Central memory CD8-positive, alpha-beta T cell (primary cell): ENCODE measurements at regions not wholly inside any gene's neighbourhood (a gene's known extent, or its start where the extent isn't known, plus 50 kb on each side); places are given as distances from the start of the nearest gene placed in this dataset.
"Not testable (repeated sequence)": the region's sequence is repeated elsewhere in the genome, so short reads cannot be mapped to it uniquely, and the experiment has no call there.

Experiments
- ATAC-seq: fragments of 150-1000 bp; cut with Tn5 transposase; replicated peaks from 2 replicates; pipeline ENCODE4 v1.10.0; 2022; ENCODE audit warnings: mild to moderate bottlenecking, moderate FRiP score, moderate number of reproducible peaks; ENCODE audit not compliant: poor library complexity, severe bottlenecking; ENCODE audit errors: extremely low read depth
- DNase-seq, 2 donors: peaks; one replicate each; pipeline ENCODE4 v3.0.0; 2021; ENCODE audit warnings: low spot score in 2 of 2
- H3K27ac Mint-ChIP-seq: one replicate; pipeline ENCODE4 v1.8.0; 2022; ENCODE audit warnings: low read depth, mild to moderate bottlenecking, moderate library complexity, mixed read lengths
- H3K27me3 Mint-ChIP-seq: one replicate; pipeline ENCODE4 v1.8.0; 2022; ENCODE audit warnings: mixed read lengths
- H3K36me3 Mint-ChIP-seq: one replicate; pipeline ENCODE4 v1.8.0; 2022; ENCODE audit warnings: mild to moderate bottlenecking, moderate library complexity, mixed read lengths; ENCODE audit not compliant: insufficient read depth
- H3K4me1 Mint-ChIP-seq: one replicate; pipeline ENCODE4 v1.8.0; 2022; ENCODE audit warnings: mixed read lengths
- H3K4me3 Mint-ChIP-seq: one replicate; pipeline ENCODE4 v1.8.0; 2022; ENCODE audit warnings: mild to moderate bottlenecking, moderate library complexity, mixed read lengths
- H3K9me3 Mint-ChIP-seq: one replicate; pipeline ENCODE4 v1.8.0; 2022; ENCODE audit warnings: mixed read lengths

DNA sequence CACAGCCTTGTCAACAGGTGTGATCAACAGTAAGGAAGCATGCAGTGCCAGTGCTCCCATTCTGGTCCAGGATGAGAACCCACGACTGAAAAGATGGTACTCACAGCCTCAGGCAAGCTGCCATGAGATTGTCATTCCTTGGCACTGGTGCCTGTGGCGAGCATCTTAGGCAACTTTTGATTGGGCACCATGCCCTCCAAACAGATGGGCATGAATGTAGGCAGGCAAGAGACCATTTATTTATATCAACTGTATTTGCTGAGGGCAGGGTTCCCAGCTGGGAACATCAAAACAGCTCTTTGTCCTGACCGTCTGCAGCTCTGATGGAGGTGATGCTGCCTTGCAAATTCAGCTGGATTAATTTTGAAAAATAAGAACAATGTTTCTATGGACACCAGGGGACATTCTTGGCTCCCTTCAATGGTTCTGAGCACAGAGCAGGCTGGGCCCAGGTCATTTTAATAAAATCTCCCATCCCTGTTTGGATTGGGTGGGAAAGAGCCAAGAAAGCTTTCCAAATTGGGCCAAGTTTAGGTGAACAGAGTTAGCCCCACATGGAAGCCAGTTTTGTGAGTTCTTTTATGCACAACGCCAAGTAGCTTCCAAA is 522.5 kb downstream of the RMST start:
- H3K27me3 Mint-ChIP-seq = peaks cover 8% of the 10 kb centered on the region
- H3K4me1 Mint-ChIP-seq = no peaks in the 10 kb centered on the region
- no peaks in the 10 kb centered on the region for H3K9me3 Mint-ChIP-seq
- H3K27ac Mint-ChIP-seq = no peak overlapping the region
- no peak for ATAC-seq
- no peak for DNase-seq
- no peak overlapping the region for H3K4me3 Mint-ChIP-seq
- no peaks in the 10 kb centered on the region for H3K36me3 Mint-ChIP-seq

DNA sequence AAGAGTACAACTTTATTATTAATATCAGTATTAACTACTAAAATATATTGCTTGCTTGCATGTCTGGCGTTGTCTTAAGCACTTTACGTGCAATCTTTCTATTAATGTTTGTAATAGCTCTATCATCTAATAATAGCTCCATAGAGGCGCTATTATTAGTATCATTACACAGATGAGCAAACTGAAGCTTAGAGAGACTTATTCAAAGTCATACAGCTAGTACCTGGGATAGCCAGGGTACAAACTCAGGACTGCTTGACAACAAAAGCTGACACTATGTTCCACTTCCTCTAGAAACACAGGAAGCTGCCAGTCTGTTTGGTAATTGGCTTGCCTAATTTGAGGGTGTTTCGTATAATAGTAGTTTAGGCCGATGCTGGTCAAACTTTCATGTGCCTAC is 523.2 kb downstream of the RMST start:
- H3K27me3 Mint-ChIP-seq = peaks cover under 1% of the 10 kb centered on the region
- peaks cover 4% of the 10 kb centered on the region for H3K9me3 Mint-ChIP-seq
- no peak for ATAC-seq
- no peak overlapping the region for H3K4me3 Mint-ChIP-seq
- H3K36me3 Mint-ChIP-seq = no peaks in the 10 kb centered on the region
- DNase-seq = no peak
- H3K27ac Mint-ChIP-seq = no peak overlapping the region
- H3K4me1 Mint-ChIP-seq = no peaks in the 10 kb centered on the region

DNA sequence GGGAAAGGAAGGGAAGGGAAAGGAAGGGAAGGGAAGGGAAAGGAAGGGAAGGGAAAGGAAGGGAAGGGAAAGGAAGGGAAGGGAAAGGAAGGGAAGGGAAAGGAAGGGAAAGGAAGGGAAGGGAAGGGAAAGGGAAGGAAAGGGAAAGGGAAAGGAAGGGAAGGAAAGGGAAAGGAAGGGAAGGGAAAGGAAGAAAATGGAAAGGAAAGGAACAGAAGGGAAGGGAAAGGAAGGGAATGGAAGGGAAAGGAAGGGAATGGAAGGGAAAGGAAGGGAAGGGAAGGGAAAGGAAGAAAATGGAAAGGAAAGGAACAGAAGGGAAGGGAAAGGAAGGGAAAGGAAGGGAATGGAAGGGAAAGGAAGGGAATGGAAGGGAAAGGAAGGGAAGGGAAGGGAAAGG is 526.0 kb downstream of the RMST start:
- not testable (repeated sequence) for H3K4me3 Mint-ChIP-seq, H3K36me3 Mint-ChIP-seq, H3K4me1 Mint-ChIP-seq, H3K27me3 Mint-ChIP-seq, DNase-seq, H3K27ac Mint-ChIP-seq, ATAC-seq, H3K9me3 Mint-ChIP-seq

DNA sequence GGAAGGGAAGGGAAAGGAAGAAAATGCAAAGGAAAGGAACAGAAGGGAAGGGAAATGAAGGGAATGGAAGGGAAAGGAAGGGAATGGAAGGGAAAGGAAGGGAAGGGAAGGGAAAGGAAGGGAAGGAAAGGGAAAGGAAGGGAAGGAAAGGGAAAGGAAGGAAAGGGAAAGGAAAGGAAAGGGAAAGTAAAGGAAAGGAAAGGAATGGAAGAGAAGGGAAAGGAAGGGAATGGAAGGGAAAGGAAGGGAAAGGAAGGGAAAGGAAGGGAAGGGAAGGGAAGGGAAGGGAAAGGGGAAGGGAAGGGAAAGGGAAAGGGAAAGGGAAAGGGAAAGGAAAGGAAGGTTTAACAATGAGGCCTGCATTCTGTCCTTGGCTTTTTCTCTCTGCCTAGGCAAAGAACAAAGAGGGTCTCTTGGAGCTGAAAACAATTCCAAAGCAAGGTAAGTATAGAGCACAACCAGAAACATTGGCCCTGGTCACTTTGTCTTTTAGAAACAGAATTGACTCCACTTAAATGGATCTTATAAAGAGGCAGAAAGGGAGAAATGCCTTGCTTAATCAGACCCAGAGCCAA is 525.9 kb upstream of the TMPO start:
- DNase-seq = no peak
- no peaks in the 10 kb centered on the region for H3K27me3 Mint-ChIP-seq
- H3K27ac Mint-ChIP-seq = no peak overlapping the region
- no peak for ATAC-seq
- no peak overlapping the region for H3K4me3 Mint-ChIP-seq
- H3K4me1 Mint-ChIP-seq = no peaks in the 10 kb centered on the region
- H3K36me3 Mint-ChIP-seq = no peaks in the 10 kb centered on the region
- peaks cover 7% of the 10 kb centered on the region for H3K9me3 Mint-ChIP-seq

DNA sequence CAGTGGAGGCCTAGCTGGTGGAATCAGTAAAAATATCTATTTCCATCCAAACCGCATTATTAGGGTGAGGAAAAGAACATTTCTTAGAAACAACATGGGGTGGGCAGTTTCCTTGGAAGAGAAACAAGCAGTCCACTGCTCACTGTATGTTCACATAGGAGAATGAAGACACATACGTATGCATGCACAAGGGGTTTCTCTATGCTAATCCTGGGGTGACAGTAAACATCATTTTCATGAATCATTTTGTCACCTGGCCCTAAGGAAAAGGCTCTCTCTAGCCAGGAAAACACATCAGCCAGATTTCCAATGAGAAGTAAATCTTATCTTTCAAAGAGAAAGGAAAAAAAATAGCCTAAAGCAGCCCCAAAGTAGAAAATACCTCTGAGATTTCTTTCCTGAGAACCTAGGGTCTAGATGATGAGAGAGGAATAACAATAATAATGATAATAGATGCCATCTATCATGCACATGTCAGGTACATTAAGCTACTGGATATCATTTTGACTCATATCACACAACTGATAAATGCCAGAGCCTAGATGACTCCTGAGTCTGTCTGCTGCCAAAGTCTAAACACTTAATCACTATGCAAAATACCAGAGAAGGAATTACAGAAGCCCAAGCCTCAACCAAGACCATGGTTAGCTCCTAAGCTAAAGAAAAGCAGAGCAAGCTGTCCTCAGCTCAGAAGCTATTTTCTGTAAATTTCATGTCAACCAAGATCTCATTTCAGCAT is 520.5 kb upstream of the TMPO start:
- ATAC-seq = no peak
- no peak for DNase-seq
- H3K9me3 Mint-ChIP-seq = peaks cover 7% of the 10 kb centered on the region
- H3K27me3 Mint-ChIP-seq = no peaks in the 10 kb centered on the region
- no peaks in the 10 kb centered on the region for H3K36me3 Mint-ChIP-seq
- H3K27ac Mint-ChIP-seq = no peak overlapping the region
- no peaks in the 10 kb centered on the region for H3K4me1 Mint-ChIP-seq
- no peak overlapping the region for H3K4me3 Mint-ChIP-seq

DNA sequence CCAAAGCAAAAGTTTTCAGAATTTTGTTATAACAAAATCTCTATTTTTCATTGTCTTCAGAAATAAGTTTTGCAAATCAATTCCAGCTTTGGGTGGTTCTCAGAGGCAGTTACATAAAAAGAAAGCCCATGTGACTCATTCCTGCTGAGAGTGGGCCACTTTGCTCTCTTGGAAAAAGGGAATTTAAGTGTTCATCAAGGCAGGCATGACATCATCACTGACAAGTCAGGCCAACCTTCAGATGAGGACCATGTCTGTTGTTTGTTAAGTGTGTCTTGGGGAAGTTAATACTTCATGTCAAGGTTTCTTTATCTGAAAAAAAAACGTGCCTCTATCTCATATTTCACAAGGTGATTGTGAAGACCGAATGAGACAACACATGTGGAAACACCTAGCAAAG is 519.8 kb upstream of the TMPO start:
- no peak for DNase-seq
- Mint-ChIP-seq H3K27ac (no peak overlapping the region), H3K27me3 (no peaks in the 10 kb centered on the region), H3K4me1 (no peaks in the 10 kb centered on the region), H3K4me3 (no peak overlapping the region), H3K9me3 (peaks cover 7% of the 10 kb centered on the region), H3K36me3 (no peaks in the 10 kb centered on the region)
- no peak for ATAC-seq

DNA sequence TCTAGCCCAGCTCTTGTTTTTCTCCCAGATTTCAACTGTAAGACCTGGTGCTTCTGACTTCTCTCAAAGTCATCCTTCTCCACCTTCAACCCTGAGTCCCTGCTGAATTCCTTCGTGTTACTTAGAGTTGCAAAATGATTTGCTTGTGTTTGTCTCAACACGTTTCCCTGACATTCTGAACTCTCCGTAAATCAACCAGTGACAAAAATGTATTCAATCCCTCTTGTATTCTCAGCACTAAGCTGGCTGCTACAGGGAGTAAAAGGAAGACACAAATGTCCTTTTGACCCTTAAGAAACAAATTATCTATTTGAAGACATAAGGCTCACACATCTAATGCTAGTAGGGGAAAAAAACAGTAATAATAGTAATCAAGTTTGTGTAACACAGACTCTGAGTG is 514.0 kb upstream of the TMPO start:
- Mint-ChIP-seq H3K27me3 (peaks cover 10% of the 10 kb centered on the region), H3K36me3 (no peaks in the 10 kb centered on the region), H3K27ac (no peak overlapping the region), H3K9me3 (peaks cover 4% of the 10 kb centered on the region), H3K4me1 (no peaks in the 10 kb centered on the region), H3K4me3 (no peak overlapping the region)
- DNase-seq (no peak), ATAC-seq (no peak)

DNA sequence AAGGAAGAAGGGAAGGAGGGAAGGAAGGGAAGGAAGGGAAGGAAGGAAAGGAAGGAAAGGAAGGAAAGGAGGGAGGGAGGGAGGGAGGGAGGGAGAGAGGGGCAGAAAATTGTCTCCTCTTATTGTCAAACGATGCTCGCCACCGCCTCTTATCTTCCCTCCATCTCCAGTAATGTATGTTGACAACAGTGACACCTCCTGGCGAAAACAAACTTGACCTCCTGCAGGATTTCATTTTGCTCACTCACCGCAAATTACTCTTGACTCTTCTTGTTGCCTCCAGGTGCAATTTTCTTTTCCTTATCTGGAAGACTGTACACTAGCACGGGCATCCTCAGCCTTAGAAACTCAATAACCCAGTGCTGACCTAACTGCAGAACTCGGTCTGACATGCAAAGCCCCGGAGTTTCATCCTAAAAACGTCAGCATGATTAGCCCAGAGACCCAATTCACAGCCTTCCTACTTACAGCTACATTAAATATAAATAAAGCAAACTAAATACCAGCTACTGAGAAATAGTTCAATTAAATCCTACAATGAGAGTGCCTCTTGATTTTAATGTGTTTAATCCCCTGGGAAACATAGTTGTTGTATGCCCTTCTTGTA is 512.4 kb upstream of the TMPO start:
- no peak for ATAC-seq
- Mint-ChIP-seq H3K27me3 (peaks cover 11% of the 10 kb centered on the region), H3K4me1 (no peaks in the 10 kb centered on the region), H3K4me3 (no peak overlapping the region), H3K27ac (no peak overlapping the region), H3K9me3 (peaks cover 4% of the 10 kb centered on the region), H3K36me3 (no peaks in the 10 kb centered on the region)
- DNase-seq = no peak

DNA sequence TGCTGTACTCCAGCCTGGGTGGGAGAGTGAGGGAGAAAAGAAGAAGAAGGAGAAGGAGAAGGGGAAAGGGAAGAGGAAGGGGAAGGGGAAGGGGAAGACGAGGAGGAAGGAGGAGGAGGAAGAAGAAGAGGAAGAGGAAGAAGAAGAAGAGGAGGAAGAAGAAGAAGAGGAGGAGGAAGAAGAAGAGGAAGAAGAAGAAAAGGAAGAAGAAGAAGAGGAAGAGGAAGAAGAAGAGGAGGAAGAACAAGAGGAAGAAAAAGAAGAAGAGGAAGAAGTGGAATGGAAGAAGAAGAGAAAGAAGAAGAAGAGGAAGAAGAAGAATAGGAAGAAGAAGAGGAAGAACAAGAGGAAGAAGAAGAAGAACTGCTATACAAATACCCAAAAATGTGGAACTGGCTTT is 507.4 kb upstream of the TMPO start:
- Mint-ChIP-seq H3K27ac (no peak overlapping the region), H3K9me3 (peaks cover 10% of the 10 kb centered on the region), H3K27me3 (peaks cover 11% of the 10 kb centered on the region), H3K36me3 (no peaks in the 10 kb centered on the region), H3K4me1 (no peaks in the 10 kb centered on the region), H3K4me3 (no peak overlapping the region)
- ATAC-seq (no peak), DNase-seq (no peak)

DNA sequence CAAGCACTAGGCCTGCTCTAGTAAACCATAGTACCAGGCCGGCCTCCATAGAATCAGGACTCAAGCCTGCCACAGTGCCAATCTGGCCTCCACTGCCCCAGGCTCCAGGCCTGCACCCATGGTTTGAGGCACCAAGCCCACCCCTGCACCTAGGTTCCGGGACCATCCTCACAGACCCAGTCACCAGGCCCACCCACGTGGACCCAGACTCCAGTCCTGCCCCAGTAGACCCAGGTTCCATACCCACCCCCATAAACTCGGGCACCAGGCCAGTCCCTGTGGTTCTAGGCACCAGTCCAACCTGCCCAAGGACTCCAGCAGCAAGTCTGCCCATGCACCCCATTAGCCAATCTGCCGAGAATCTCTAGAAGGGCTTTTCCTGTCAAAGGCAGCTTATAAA is 501.8 kb upstream of the TMPO start:
- Mint-ChIP-seq H3K9me3 (peaks cover 6% of the 10 kb centered on the region), H3K27me3 (no peaks in the 10 kb centered on the region), H3K36me3 (no peaks in the 10 kb centered on the region), H3K4me1 (no peaks in the 10 kb centered on the region), H3K4me3 (no peak overlapping the region), H3K27ac (no peak overlapping the region)
- DNase-seq = no peak
- no peak for ATAC-seq

DNA sequence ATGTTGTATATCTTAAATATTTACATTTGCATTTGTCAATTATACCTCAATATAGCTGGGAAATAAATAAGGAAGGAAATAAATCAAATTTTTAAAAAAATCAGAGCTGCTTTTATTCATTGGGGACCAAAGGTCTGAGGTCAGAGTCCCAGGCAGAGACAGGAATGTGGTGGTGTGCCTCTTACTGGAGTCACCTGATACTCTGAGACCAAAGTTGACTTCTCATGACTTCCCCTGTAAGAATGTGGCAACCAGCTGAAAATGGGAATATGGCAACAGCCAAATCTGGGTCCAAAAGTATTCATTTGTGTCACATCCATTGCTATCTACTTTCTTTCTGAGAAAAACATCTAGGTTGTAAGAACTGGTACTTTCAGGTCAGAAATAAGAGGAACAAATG is 496.6 kb upstream of the TMPO start:
- ATAC-seq (no peak), DNase-seq (no peak)
- no peaks in the 10 kb centered on the region for H3K4me1 Mint-ChIP-seq
- no peak overlapping the region for H3K27ac Mint-ChIP-seq
- H3K9me3 Mint-ChIP-seq = no peaks in the 10 kb centered on the region
- no peaks in the 10 kb centered on the region for H3K36me3 Mint-ChIP-seq
- H3K4me3 Mint-ChIP-seq = no peak overlapping the region
- no peaks in the 10 kb centered on the region for H3K27me3 Mint-ChIP-seq

DNA sequence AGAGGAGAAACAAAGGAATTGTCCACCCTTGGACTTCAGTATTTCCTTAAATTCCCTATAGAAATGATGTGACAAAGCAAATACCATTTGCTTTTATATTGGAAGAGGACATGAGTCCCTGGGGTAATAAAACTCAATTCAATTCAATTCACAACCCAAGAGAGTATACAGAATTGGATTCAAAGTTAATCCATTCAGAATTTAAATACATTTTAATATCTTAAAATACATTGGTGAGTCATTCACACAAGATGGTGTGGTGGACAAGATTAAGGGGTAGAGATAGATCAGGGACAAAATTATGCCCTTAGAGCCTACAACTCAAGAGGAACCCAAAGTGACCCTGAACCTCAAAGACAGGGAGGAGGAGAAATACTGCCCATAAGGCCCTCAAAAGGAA is 495.0 kb upstream of the TMPO start:
- no peak overlapping the region for H3K27ac Mint-ChIP-seq
- H3K27me3 Mint-ChIP-seq = no peaks in the 10 kb centered on the region
- DNase-seq (no peak), ATAC-seq (no peak)
- no peaks in the 10 kb centered on the region for H3K4me1 Mint-ChIP-seq
- H3K4me3 Mint-ChIP-seq = no peak overlapping the region
- H3K36me3 Mint-ChIP-seq = no peaks in the 10 kb centered on the region
- H3K9me3 Mint-ChIP-seq = peaks cover 5% of the 10 kb centered on the region

DNA sequence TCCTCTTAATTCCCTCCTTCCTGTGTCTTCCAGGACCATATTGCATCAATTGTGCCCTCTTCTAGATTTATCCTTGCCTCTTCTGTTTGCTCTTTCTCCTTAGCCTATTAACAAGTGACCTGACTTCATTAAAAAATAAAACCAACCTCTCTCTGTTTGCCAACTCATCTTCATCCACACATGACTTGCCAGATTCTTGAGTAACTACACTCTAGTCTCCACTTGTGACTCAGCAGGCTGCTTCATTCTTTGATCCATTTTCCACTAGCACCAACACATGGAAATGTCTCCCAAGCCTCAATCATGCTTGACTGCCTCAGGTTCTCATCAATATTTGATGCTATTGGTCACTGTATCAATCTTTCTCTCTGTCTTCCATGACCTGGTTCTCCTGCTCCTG is 492.4 kb upstream of the TMPO start:
- Mint-ChIP-seq H3K9me3 (peaks cover 5% of the 10 kb centered on the region), H3K4me1 (no peaks in the 10 kb centered on the region), H3K4me3 (no peak overlapping the region), H3K36me3 (no peaks in the 10 kb centered on the region), H3K27me3 (no peaks in the 10 kb centered on the region), H3K27ac (no peak overlapping the region)
- DNase-seq = no peak
- ATAC-seq = no peak
